Gastroesophageal sphincter (tissue), 4 donors: ENCODE measurements at regions not wholly inside any gene's neighbourhood (a gene's known extent, or its start where the extent isn't known, plus 50 kb on each side); places are given as distances from the start of the nearest gene placed in this dataset.

ENCODE experiments used
- ATAC-seq: fragments of 150-250 bp; one replicate; pipeline ENCODE4 v1.9.1; 2016; ENCODE audit warnings: mild to moderate bottlenecking, moderate library complexity
- H3K27ac ChIP-seq, 4 donors: fragments of 200-600 bp; sonication (generic) in 3 of 4; 1 replicate in 3 of 4; 2 replicates in 1 of 4; pipeline ENCODE4 v1.5.1; 2016 to 2019
- H3K27me3 ChIP-seq: fragments of 200-600 bp; sonication (generic); one replicate; pipeline ENCODE4 v1.5.1; 2019
- H3K36me3 ChIP-seq, 2 donors: fragments of 200-600 bp; sonication (generic); one replicate each; pipeline ENCODE4 v1.5.1; 2019; ENCODE audit warnings: control low read depth in 1 of 2
- H3K4me1 ChIP-seq, 3 donors: fragments of 200-600 bp; sonication (generic); 1 replicate in 2 of 3; 2 replicates in 1 of 3; pipeline ENCODE4 v1.5.1; 2016 to 2019; ENCODE audit warnings: control low read depth in 2 of 3
- H3K4me3 ChIP-seq, 2 donors: fragments of 200-600 bp; sonication (generic); one replicate each; pipeline ENCODE4 v1.5.1; 2019; ENCODE audit warnings: mild to moderate bottlenecking in 1 of 2, moderate library complexity in 1 of 2
- H3K9me3 ChIP-seq, 3 donors: fragments of 200-600 bp; sonication (generic); one replicate each; pipeline ENCODE4 v1.5.1; 2017 to 2019; ENCODE audit warnings: control low read depth in 2 of 3
- CTCF ChIP-seq, 4 experiments: fragments of 200-600 bp in 2 of 4; fragments of 450-650 bp in 2 of 4; sonication (generic) in 1 of 4; IDR thresholded peaks; one replicate each; pipeline ENCODE4 v1.5.1; 2017 to 2019; ENCODE audit warnings: antibody characterized with exemption in 4 of 4, mild to moderate bottlenecking in 2 of 4, moderate library complexity in 2 of 4
- EP300 ChIP-seq: sonication (generic); formaldehyde crosslinking; IDR thresholded peaks from one replicate; pipeline ENCODE4 v1.6.1; 2017; ENCODE audit warnings: antibody characterized with exemption, mild to moderate bottlenecking
- POLR2A ChIP-seq, 2 donors: fragments of 450-650 bp; IDR thresholded peaks; one replicate each; pipeline ENCODE4 v1.6.1; 2017; ENCODE audit warnings: antibody characterized with exemption in 2 of 2, mild to moderate bottlenecking in 2 of 2, moderate library complexity in 1 of 2
- POLR2AphosphoS5 ChIP-seq: sonication (generic); formaldehyde crosslinking; IDR thresholded peaks from one replicate; pipeline ENCODE4 v1.6.1; 2017; ENCODE audit warnings: antibody characterized with exemption
- WGBS, 2 donors: methylation state at CpG; one replicate each; pipeline ENCODE4 v1.1.5; 2018; ENCODE audit warnings: low coverage in 1 of 2; 5-methylcytosine and 5-hydroxymethylcytosine counted together

- Histone ChIP-seq H3K4me1 (no peaks in the 10 kb centered on the region), H3K27ac (no peak overlapping the region), H3K9me3 (no peaks in the 10 kb centered on the region), H3K4me3 (no peak overlapping the region), H3K36me3 (no peaks in the 10 kb centered on the region), H3K27me3 (peaks cover 56% of the 10 kb centered on the region)
- TF ChIP-seq POLR2A (IDR thresholded peaks at IDR 0.05) (no peak), POLR2AphosphoS5 (no peak), EP300 (no peak), CTCF (IDR thresholded peaks at IDR 0.05) (no peak)
- 90 to 91% methylated on average over 11 to 15 of the region's 15 CpGs for WGBS, 2 donors
- no peak for ATAC-seq
Measured at GRCh38 chr18:77910347-77910746, 660.7 kb downstream of the GALR1 start.

GRCh38 chr18:77911971-77912605 lies 662.4 kb downstream of the GALR1 start:
- Histone ChIP-seq H3K36me3 (no peaks in the 10 kb centered on the region), H3K4me1 (no peaks in the 10 kb centered on the region), H3K4me3 (no peak overlapping the region), H3K27ac (no peak overlapping the region), H3K9me3 (no peaks in the 10 kb centered on the region), H3K27me3 (peaks cover 51% of the 10 kb centered on the region)
- WGBS, 2 donors: 54 to 70% methylated on average over 15 to 17 of the region's 20 CpGs
- ATAC-seq: no peak
- TF ChIP-seq POLR2AphosphoS5 (no peak), CTCF (IDR thresholded peaks at IDR 0.05) (no peak), POLR2A (IDR thresholded peaks at IDR 0.05) (no peak)

- no peak for ATAC-seq
Measured at GRCh38 chr18:77918730-77919129, 669.1 kb downstream of the GALR1 start.

GRCh38 chr18:77919923-77920322 lies 670.3 kb downstream of the GALR1 start:
- Histone ChIP-seq H3K36me3 (no peaks in the 10 kb centered on the region), H3K4me1 (no peaks in the 10 kb centered on the region), H3K9me3 (no peaks in the 10 kb centered on the region), H3K27ac (no peak overlapping the region), H3K4me3 (no peak overlapping the region), H3K27me3 (peaks cover 5% of the 10 kb centered on the region)
- ATAC-seq: no peak
- no peak for TF ChIP-seq CTCF (IDR thresholded peaks at IDR 0.05)
- no peak for TF ChIP-seq POLR2A (IDR thresholded peaks at IDR 0.05)
- TF ChIP-seq EP300: no peak
- TF ChIP-seq POLR2AphosphoS5: no peak
- 54 to 76% methylated on average over 2 to 4 of the region's 4 CpGs for WGBS, 2 donors

More at GRCh38 chr18:77918730-77919129, 669.1 kb downstream of the GALR1 start:
- no peaks in the 10 kb centered on the region for H3K4me1 ChIP-seq
- H3K36me3 ChIP-seq: no peaks in the 10 kb centered on the region
- WGBS, 2 donors: 57 to 80% methylated on average over 3 of the region's 5 CpGs
- no peak overlapping the region for H3K4me3 ChIP-seq
- no peak overlapping the region for H3K27ac ChIP-seq
- no peaks in the 10 kb centered on the region for H3K9me3 ChIP-seq
- peaks cover 15% of the 10 kb centered on the region for H3K27me3 ChIP-seq
- TF ChIP-seq POLR2A (IDR thresholded peaks at IDR 0.05) (no peak), CTCF (IDR thresholded peaks at IDR 0.05) (no peak), EP300 (no peak), POLR2AphosphoS5 (no peak)

- WGBS, 2 donors: 44 to 69% methylated on average over 1 of the region's 1 CpG
- Histone ChIP-seq H3K27ac (no peak overlapping the region), H3K9me3 (no peaks in the 10 kb centered on the region), H3K4me3 (no peak overlapping the region), H3K4me1 (no peaks in the 10 kb centered on the region), H3K27me3 (peaks cover 2% of the 10 kb centered on the region), H3K36me3 (no peaks in the 10 kb centered on the region)
- no peak for ATAC-seq
- no peak for TF ChIP-seq POLR2A (IDR thresholded peaks at IDR 0.05)
- no peak for TF ChIP-seq POLR2AphosphoS5
- TF ChIP-seq CTCF (IDR thresholded peaks at IDR 0.05): no peak
- no peak for TF ChIP-seq EP300
Measured at GRCh38 chr18:77935342-77935741, 685.7 kb downstream of the GALR1 start.
